Gastroesophageal sphincter (tissue), 4 donors: ENCODE measurements at regions not wholly inside any gene's neighbourhood (a gene's known extent, or its start where the extent isn't known, plus 50 kb on each side); places are given as distances from the start of the nearest gene placed in this dataset.

Experiments used
- ATAC-seq: fragments of 150-250 bp; one replicate; pipeline ENCODE4 v1.9.1; 2016; ENCODE audit warnings: mild to moderate bottlenecking, moderate library complexity
- H3K27ac ChIP-seq, 4 donors: fragments of 200-600 bp; sonication (generic) in 3 of 4; 1 replicate in 3 of 4; 2 replicates in 1 of 4; pipeline ENCODE4 v1.5.1; 2016 to 2019
- H3K27me3 ChIP-seq: fragments of 200-600 bp; sonication (generic); one replicate; pipeline ENCODE4 v1.5.1; 2019
- H3K36me3 ChIP-seq, 2 donors: fragments of 200-600 bp; sonication (generic); one replicate each; pipeline ENCODE4 v1.5.1; 2019; ENCODE audit warnings: control low read depth in 1 of 2
- H3K4me1 ChIP-seq, 3 donors: fragments of 200-600 bp; sonication (generic); 1 replicate in 2 of 3; 2 replicates in 1 of 3; pipeline ENCODE4 v1.5.1; 2016 to 2019; ENCODE audit warnings: control low read depth in 2 of 3
- H3K4me3 ChIP-seq, 2 donors: fragments of 200-600 bp; sonication (generic); one replicate each; pipeline ENCODE4 v1.5.1; 2019; ENCODE audit warnings: mild to moderate bottlenecking in 1 of 2, moderate library complexity in 1 of 2
- H3K9me3 ChIP-seq, 3 donors: fragments of 200-600 bp; sonication (generic); one replicate each; pipeline ENCODE4 v1.5.1; 2017 to 2019; ENCODE audit warnings: control low read depth in 2 of 3
- CTCF ChIP-seq, 4 experiments: fragments of 200-600 bp in 2 of 4; fragments of 450-650 bp in 2 of 4; sonication (generic) in 1 of 4; IDR thresholded peaks; one replicate each; pipeline ENCODE4 v1.5.1; 2017 to 2019; ENCODE audit warnings: antibody characterized with exemption in 4 of 4, mild to moderate bottlenecking in 2 of 4, moderate library complexity in 2 of 4
- EP300 ChIP-seq: sonication (generic); formaldehyde crosslinking; IDR thresholded peaks from one replicate; pipeline ENCODE4 v1.6.1; 2017; ENCODE audit warnings: antibody characterized with exemption, mild to moderate bottlenecking
- POLR2A ChIP-seq, 2 donors: fragments of 450-650 bp; IDR thresholded peaks; one replicate each; pipeline ENCODE4 v1.6.1; 2017; ENCODE audit warnings: antibody characterized with exemption in 2 of 2, mild to moderate bottlenecking in 2 of 2, moderate library complexity in 1 of 2
- POLR2AphosphoS5 ChIP-seq: sonication (generic); formaldehyde crosslinking; IDR thresholded peaks from one replicate; pipeline ENCODE4 v1.6.1; 2017; ENCODE audit warnings: antibody characterized with exemption
- WGBS, 2 donors: methylation state at CpG; one replicate each; pipeline ENCODE4 v1.1.5; 2018; ENCODE audit warnings: low coverage in 1 of 2; 5-methylcytosine and 5-hydroxymethylcytosine counted together

- TF ChIP-seq POLR2A (IDR thresholded peaks at IDR 0.05) (no peak), POLR2AphosphoS5 (no peak), CTCF (IDR thresholded peaks at IDR 0.05) (no peak), EP300 (no peak)
Observed at GRCh38 chr13:73820688-73821087, 313.5 kb downstream of the KLF12 start.

GRCh38 chr13:73820285-73820684 is 313.9 kb downstream of the KLF12 start:
- no peak for ATAC-seq
- 81 to 91% methylated on average over 3 of the region's 3 CpGs for WGBS, 2 donors
- H3K4me3 ChIP-seq, result no peak overlapping the region
- TF ChIP-seq POLR2AphosphoS5 (no peak), EP300 (no peak), CTCF (IDR thresholded peaks at IDR 0.05) (no peak), POLR2A (IDR thresholded peaks at IDR 0.05) (no peak)
- H3K9me3 ChIP-seq, result no peaks in the 10 kb centered on the region
- no peaks in the 10 kb centered on the region for H3K36me3 ChIP-seq
- H3K27me3 ChIP-seq, result no peaks in the 10 kb centered on the region
- H3K27ac ChIP-seq, result no peak overlapping the region
- no peaks in the 10 kb centered on the region for H3K4me1 ChIP-seq

More at GRCh38 chr13:73820688-73821087, 313.5 kb downstream of the KLF12 start:
- no peaks in the 10 kb centered on the region for H3K9me3 ChIP-seq
- no peak overlapping the region for H3K4me3 ChIP-seq
- H3K4me1 ChIP-seq, result no peaks in the 10 kb centered on the region
- no peaks in the 10 kb centered on the region for H3K36me3 ChIP-seq
- H3K27me3 ChIP-seq, result no peaks in the 10 kb centered on the region
- no peak overlapping the region for H3K27ac ChIP-seq
- 73 to 88% methylated on average over 2 of the region's 2 CpGs for WGBS, 2 donors
- ATAC-seq, result no peak

- Histone ChIP-seq H3K27me3 (no peaks in the 10 kb centered on the region), H3K36me3 (no peaks in the 10 kb centered on the region), H3K9me3 (no peaks in the 10 kb centered on the region), H3K4me3 (no peak overlapping the region), H3K27ac (no peak overlapping the region), H3K4me1 (no peaks in the 10 kb centered on the region)
- TF ChIP-seq CTCF (IDR thresholded peaks at IDR 0.05) (no peak), POLR2AphosphoS5 (no peak), POLR2A (IDR thresholded peaks at IDR 0.05) (no peak), EP300 (no peak)
- no peak for ATAC-seq
Observed at GRCh38 chr13:73819711-73820110, 314.5 kb downstream of the KLF12 start.

- Histone ChIP-seq H3K4me3 (no peak overlapping the region), H3K9me3 (no peaks in the 10 kb centered on the region), H3K27ac (no peak overlapping the region), H3K36me3 (peaks cover 0 to 6% of the 10 kb centered on the region in 2 donors), H3K27me3 (no peaks in the 10 kb centered on the region), H3K4me1 (no peaks in the 10 kb centered on the region)
- ATAC-seq, result no peak
- TF ChIP-seq CTCF (IDR thresholded peaks at IDR 0.05) (no peak), EP300 (no peak), POLR2A (IDR thresholded peaks at IDR 0.05) (no peak), POLR2AphosphoS5 (no peak)
- WGBS, 2 donors, result 82 to 90% methylated on average over 2 of the region's 2 CpGs
Observed at GRCh38 chr13:73816702-73817101, 317.5 kb downstream of the KLF12 start.

- Histone ChIP-seq H3K9me3 (no peaks in the 10 kb centered on the region), H3K4me1 (no peaks in the 10 kb centered on the region), H3K27ac (no peak overlapping the region), H3K4me3 (no peak overlapping the region), H3K36me3 (peaks cover 0 to 6% of the 10 kb centered on the region in 2 donors), H3K27me3 (no peaks in the 10 kb centered on the region)
- no peak for ATAC-seq
- no peak for TF ChIP-seq POLR2A (IDR thresholded peaks at IDR 0.05)
- no peak for TF ChIP-seq CTCF (IDR thresholded peaks at IDR 0.05)
- no peak for TF ChIP-seq POLR2AphosphoS5
- TF ChIP-seq EP300, result no peak
Observed at GRCh38 chr13:73815796-73816195, 318.4 kb downstream of the KLF12 start.
